ENCODE measurements at regions not wholly inside any gene's neighbourhood (a gene's known extent, or its start where the extent isn't known, plus 50 kb on each side); places are given as distances from the start of the nearest gene placed in this dataset.

DNA sequence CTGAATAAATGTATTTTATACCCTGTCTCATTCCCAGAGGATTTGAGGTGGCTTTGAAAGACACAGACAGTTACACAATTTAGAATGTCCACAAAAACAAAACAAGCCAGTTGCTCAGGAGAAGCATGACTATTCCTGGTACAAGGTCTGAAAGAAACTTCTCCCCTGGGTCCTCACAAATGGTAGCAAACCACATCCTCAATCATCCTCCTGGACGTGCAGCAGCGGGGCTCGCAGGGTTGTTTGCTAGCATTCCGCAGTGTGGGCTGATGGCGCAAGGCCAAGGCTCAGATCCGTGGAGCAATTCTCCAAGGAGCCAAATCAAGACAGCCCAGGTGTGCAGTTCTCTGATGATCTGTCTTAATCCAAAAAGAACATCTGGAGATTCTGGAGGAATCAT, 210.3 kb downstream of the ACTL7B start:
- peak in 1 of 6 donors; percentile 12 for DNase-seq (ENCODE audit: low read depth in 4 of 6, low spot score in 6 of 6)
- H3K4me1 ChIP-seq (ENCODE audit: control insufficient read depth, insufficient read depth, low read length), result no peaks in the 10 kb centered on the region
- H3K36me3 ChIP-seq (ENCODE audit: control insufficient read depth, insufficient read depth, low read length), result no peaks in the 10 kb centered on the region
- WGBS (ENCODE audit: insufficient coverage), result 64% methylated on average over 6 of the region's 6 CpGs
- no peaks in the 10 kb centered on the region for H3K9me3 ChIP-seq (ENCODE audit: control insufficient read depth, insufficient read depth, low read length)
- no peak overlapping the region for H3K27ac ChIP-seq (ENCODE audit: low read depth, low read length)
- H3K27me3 ChIP-seq (ENCODE audit: control insufficient read depth, insufficient read depth, low read length), result no peaks in the 10 kb centered on the region
- H3K4me3 ChIP-seq (ENCODE audit: low read depth, low read length), result no peak overlapping the region

DNA sequence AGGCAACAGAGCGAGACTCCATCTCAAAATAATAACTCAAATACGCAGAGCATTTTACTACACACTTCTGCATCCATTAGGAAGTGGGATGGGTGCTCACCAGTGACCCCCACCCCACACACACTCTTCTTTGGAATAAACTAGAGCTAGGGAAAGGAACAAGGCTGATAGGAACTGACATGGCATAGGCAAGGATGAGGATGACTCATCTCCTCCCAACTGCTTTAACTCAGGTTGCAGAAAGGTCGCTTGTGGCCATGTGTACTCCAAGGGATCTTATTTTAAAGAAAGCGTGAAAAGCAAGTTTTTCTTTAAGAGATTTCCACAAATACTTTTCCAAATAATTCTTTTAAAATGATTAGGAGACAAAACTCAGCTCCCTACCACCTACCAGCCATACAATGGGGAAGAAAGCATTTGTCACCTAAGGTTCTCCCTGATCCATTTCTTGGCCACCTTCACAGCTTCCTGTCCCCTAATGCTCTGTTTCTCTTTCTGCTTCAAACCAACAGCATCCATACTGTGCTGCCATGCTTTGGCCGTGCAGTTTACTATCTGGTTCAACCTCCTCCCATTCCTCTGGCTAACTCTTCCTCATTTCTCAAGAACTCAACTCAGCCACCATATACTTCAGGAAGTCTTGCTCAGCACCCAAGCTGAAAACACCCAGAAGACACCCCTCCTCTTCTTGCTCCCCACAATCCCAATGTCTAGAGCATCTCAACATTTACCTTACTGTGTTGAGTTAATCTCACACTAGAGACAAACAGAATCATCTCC, 211.9 kb downstream of the ACTL7B start:
- WGBS (ENCODE audit: insufficient coverage), result 88% methylated on average over 1 of the region's 5 CpGs
- Histone ChIP-seq H3K27ac (ENCODE audit: low read depth, low read length) (no peak overlapping the region), H3K4me1 (ENCODE audit: control insufficient read depth, insufficient read depth, low read length) (no peaks in the 10 kb centered on the region), H3K9me3 (ENCODE audit: control insufficient read depth, insufficient read depth, low read length) (no peaks in the 10 kb centered on the region), H3K4me3 (ENCODE audit: low read depth, low read length) (no peak overlapping the region), H3K36me3 (ENCODE audit: control insufficient read depth, insufficient read depth, low read length) (no peaks in the 10 kb centered on the region), H3K27me3 (ENCODE audit: control insufficient read depth, insufficient read depth, low read length) (no peaks in the 10 kb centered on the region)
- DNase-seq (ENCODE audit: low read depth in 4 of 6, low spot score in 6 of 6), result no peak

DNA sequence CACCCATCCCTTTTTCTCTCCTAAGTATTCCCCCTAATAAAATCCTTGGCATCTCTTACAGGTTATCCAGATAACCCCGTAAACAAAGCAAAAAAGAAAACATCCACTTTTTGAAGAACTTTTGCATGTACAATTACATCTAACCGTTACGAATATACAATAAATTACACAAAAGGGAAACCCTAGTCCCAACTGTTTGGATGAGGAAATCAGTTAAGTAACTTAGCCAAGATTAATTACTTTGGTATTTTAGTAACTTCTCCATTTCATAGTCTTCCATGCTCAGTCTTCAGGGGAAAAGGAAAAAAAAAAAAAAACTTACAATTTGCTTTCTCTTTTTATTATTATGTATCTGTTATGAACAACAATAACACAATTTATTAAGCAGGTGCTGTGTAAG, 212.9 kb downstream of the ACTL7B start:
- DNase-seq (ENCODE audit: low read depth in 4 of 6, low spot score in 6 of 6), result no peak
- Histone ChIP-seq H3K4me3 (ENCODE audit: low read depth, low read length) (no peak overlapping the region), H3K27ac (ENCODE audit: low read depth, low read length) (no peak overlapping the region), H3K9me3 (ENCODE audit: control insufficient read depth, insufficient read depth, low read length) (no peaks in the 10 kb centered on the region), H3K27me3 (ENCODE audit: control insufficient read depth, insufficient read depth, low read length) (no peaks in the 10 kb centered on the region), H3K36me3 (ENCODE audit: control insufficient read depth, insufficient read depth, low read length) (no peaks in the 10 kb centered on the region), H3K4me1 (ENCODE audit: control insufficient read depth, insufficient read depth, low read length) (no peaks in the 10 kb centered on the region)
- WGBS (ENCODE audit: insufficient coverage), result no CpG with 5 or more reads among the region's 3 CpGs

DNA sequence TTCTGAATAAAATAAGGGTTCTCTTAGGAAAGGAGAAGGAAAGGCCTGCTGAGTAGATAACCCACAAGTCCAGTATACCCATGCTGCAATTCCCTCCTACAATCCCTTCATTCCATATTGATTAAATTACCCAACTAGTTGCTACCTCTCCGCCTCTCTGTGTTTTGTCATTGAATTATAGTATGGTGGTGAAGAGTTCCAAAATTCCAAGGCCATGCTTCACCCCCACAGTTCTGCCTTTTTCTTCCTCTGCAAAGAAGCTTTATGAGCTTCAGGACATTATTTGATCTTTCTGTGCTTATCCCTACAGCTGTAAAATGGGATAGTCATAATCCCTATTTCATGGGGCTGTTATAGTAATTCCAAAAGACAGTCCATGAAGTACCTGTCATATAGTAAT, 215.6 kb downstream of the ACTL7B start:
- Histone ChIP-seq H3K36me3 (ENCODE audit: control insufficient read depth, insufficient read depth, low read length) (no peaks in the 10 kb centered on the region), H3K9me3 (ENCODE audit: control insufficient read depth, insufficient read depth, low read length) (no peaks in the 10 kb centered on the region), H3K27ac (ENCODE audit: low read depth, low read length) (no peak overlapping the region), H3K27me3 (ENCODE audit: control insufficient read depth, insufficient read depth, low read length) (no peaks in the 10 kb centered on the region), H3K4me1 (ENCODE audit: control insufficient read depth, insufficient read depth, low read length) (no peaks in the 10 kb centered on the region), H3K4me3 (ENCODE audit: low read depth, low read length) (no peak overlapping the region)
- no peak for DNase-seq (ENCODE audit: low read depth in 4 of 6, low spot score in 6 of 6)
- no CpG with 5 or more reads among the region's 1 CpG for WGBS (ENCODE audit: insufficient coverage)

DNA sequence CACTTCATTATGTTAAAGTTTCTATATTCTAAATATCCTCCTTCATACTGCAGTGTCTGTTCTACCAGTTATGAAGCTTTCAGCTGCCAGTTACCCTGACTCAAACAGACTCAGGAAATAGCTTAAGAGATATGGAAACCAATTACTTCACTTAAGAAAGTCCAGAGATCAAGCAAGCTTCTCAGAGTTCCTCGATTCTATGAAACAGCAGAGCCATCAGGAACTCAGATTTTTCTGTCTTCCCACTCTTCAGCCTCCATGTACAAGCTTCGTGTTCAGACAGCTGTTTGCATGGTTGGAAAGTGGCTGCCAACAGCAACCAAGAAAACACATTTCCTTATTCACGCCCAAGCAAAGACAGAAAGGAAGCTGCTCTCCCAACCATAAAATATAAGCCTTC, 216.1 kb downstream of the ACTL7B start:
- Histone ChIP-seq H3K4me3 (ENCODE audit: low read depth, low read length) (no peak overlapping the region), H3K9me3 (ENCODE audit: control insufficient read depth, insufficient read depth, low read length) (no peaks in the 10 kb centered on the region), H3K36me3 (ENCODE audit: control insufficient read depth, insufficient read depth, low read length) (no peaks in the 10 kb centered on the region), H3K27ac (ENCODE audit: low read depth, low read length) (no peak overlapping the region), H3K27me3 (ENCODE audit: control insufficient read depth, insufficient read depth, low read length) (no peaks in the 10 kb centered on the region), H3K4me1 (ENCODE audit: control insufficient read depth, insufficient read depth, low read length) (no peaks in the 10 kb centered on the region)
- no peak for DNase-seq (ENCODE audit: low read depth in 4 of 6, low spot score in 6 of 6)
- 90% methylated on average over 3 of the region's 3 CpGs for WGBS (ENCODE audit: insufficient coverage)

- Histone ChIP-seq H3K27ac (ENCODE audit: low read depth, low read length) (no peak overlapping the region), H3K4me1 (ENCODE audit: control insufficient read depth, insufficient read depth, low read length) (no peaks in the 10 kb centered on the region), H3K4me3 (ENCODE audit: low read depth, low read length) (no peak overlapping the region), H3K27me3 (ENCODE audit: control insufficient read depth, insufficient read depth, low read length) (no peaks in the 10 kb centered on the region), H3K36me3 (ENCODE audit: control insufficient read depth, insufficient read depth, low read length) (no peaks in the 10 kb centered on the region), H3K9me3 (ENCODE audit: control insufficient read depth, insufficient read depth, low read length) (no peaks in the 10 kb centered on the region)
- no CpG with 5 or more reads among the region's 5 CpGs for WGBS (ENCODE audit: insufficient coverage)
- no peak for DNase-seq (ENCODE audit: low read depth in 4 of 6, low spot score in 6 of 6)
Observed at GRCh38 chr9:108639091-108639490, 216.7 kb downstream of the ACTL7B start.

- H3K4me3 ChIP-seq (ENCODE audit: low read depth, low read length), result no peak overlapping the region
- H3K36me3 ChIP-seq (ENCODE audit: control insufficient read depth, insufficient read depth, low read length), result no peaks in the 10 kb centered on the region
- 31% methylated on average over 3 of the region's 6 CpGs for WGBS (ENCODE audit: insufficient coverage)
- H3K4me1 ChIP-seq (ENCODE audit: control insufficient read depth, insufficient read depth, low read length), result no peaks in the 10 kb centered on the region
- no peaks in the 10 kb centered on the region for H3K9me3 ChIP-seq (ENCODE audit: control insufficient read depth, insufficient read depth, low read length)
- no peak for DNase-seq (ENCODE audit: low read depth in 4 of 6, low spot score in 6 of 6)
- no peaks in the 10 kb centered on the region for H3K27me3 ChIP-seq (ENCODE audit: control insufficient read depth, insufficient read depth, low read length)
- no peak overlapping the region for H3K27ac ChIP-seq (ENCODE audit: low read depth, low read length)
Observed at GRCh38 chr9:108637340-108637739, 218.4 kb downstream of the ACTL7B start.

- H3K4me1 ChIP-seq (ENCODE audit: control insufficient read depth, insufficient read depth, low read length), result no peaks in the 10 kb centered on the region
- H3K27me3 ChIP-seq (ENCODE audit: control insufficient read depth, insufficient read depth, low read length), result no peaks in the 10 kb centered on the region
- no peak overlapping the region for H3K27ac ChIP-seq (ENCODE audit: low read depth, low read length)
- no peak overlapping the region for H3K4me3 ChIP-seq (ENCODE audit: low read depth, low read length)
- no CpG with 5 or more reads among the region's 2 CpGs for WGBS (ENCODE audit: insufficient coverage)
- no peaks in the 10 kb centered on the region for H3K9me3 ChIP-seq (ENCODE audit: control insufficient read depth, insufficient read depth, low read length)
- no peak for DNase-seq (ENCODE audit: low read depth in 4 of 6, low spot score in 6 of 6)
- no peaks in the 10 kb centered on the region for H3K36me3 ChIP-seq (ENCODE audit: control insufficient read depth, insufficient read depth, low read length)
Observed at GRCh38 chr9:108636013-108636412, 219.8 kb downstream of the ACTL7B start.

GRCh38 chr9:108634672-108635462, 220.9 kb downstream of the ACTL7B start:
- no peaks in the 10 kb centered on the region for H3K36me3 ChIP-seq (ENCODE audit: control insufficient read depth, insufficient read depth, low read length)
- 89% methylated on average over 8 of the region's 11 CpGs for WGBS (ENCODE audit: insufficient coverage)
- H3K4me1 ChIP-seq (ENCODE audit: control insufficient read depth, insufficient read depth, low read length), result no peaks in the 10 kb centered on the region
- H3K9me3 ChIP-seq (ENCODE audit: control insufficient read depth, insufficient read depth, low read length), result no peaks in the 10 kb centered on the region
- no peak for DNase-seq (ENCODE audit: low read depth in 4 of 6, low spot score in 6 of 6)
- no peak overlapping the region for H3K4me3 ChIP-seq (ENCODE audit: low read depth, low read length)
- no peaks in the 10 kb centered on the region for H3K27me3 ChIP-seq (ENCODE audit: control insufficient read depth, insufficient read depth, low read length)
- no peak overlapping the region for H3K27ac ChIP-seq (ENCODE audit: low read depth, low read length)

DNA sequence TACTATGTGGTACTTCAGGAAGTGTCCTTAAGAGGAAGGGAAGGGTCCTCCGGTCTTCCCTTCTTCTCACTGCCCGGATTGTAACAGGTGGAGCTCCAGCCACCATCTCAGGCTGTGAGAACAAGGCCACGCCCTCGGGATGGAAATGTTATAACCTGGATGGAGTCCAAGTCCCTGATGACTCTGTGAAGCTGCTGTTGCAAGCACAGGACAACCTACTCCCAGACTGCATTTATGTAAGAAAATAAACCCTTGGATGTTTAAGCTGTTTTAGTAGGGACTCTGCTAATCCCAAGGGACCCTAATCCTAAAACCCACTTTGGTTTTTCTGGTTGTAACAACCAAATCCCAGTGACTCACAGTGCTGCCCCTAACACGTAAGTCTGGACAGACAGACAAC, 221.6 kb downstream of the ACTL7B start:
- H3K36me3 ChIP-seq (ENCODE audit: control insufficient read depth, insufficient read depth, low read length), result no peaks in the 10 kb centered on the region
- peak in 1 of 6 donors; percentile 7 for DNase-seq (ENCODE audit: low read depth in 4 of 6, low spot score in 6 of 6)
- H3K27ac ChIP-seq (ENCODE audit: low read depth, low read length), result no peak overlapping the region

More for the DNA sequence above, 221.6 kb downstream of the ACTL7B start:
- Histone ChIP-seq H3K4me1 (ENCODE audit: control insufficient read depth, insufficient read depth, low read length) (no peaks in the 10 kb centered on the region), H3K9me3 (ENCODE audit: control insufficient read depth, insufficient read depth, low read length) (no peaks in the 10 kb centered on the region), H3K4me3 (ENCODE audit: low read depth, low read length) (no peak overlapping the region), H3K27me3 (ENCODE audit: control insufficient read depth, insufficient read depth, low read length) (no peaks in the 10 kb centered on the region)
- WGBS (ENCODE audit: insufficient coverage), result 57% methylated on average over 1 of the region's 5 CpGs
